Esophagus mucosa (tissue), 1 donor: ENCODE measurements at regions not wholly inside any gene's neighbourhood (a gene's known extent, or its start where the extent isn't known, plus 50 kb on each side); places are given as distances from the start of the nearest gene placed in this dataset.

ENCODE experiments used
- ATAC-seq: fragments of 200-7000 bp; cut with Tn5 transposase; one replicate; pipeline ENCODE4 v1.9.1; 2020
- donor health status: DM: yes; HTN: yes; CAD: no.

GRCh38 chr1:221439008-221439746, 302.7 kb downstream of the DUSP10 start:
- ATAC-seq: peak; percentile 88

DNA sequence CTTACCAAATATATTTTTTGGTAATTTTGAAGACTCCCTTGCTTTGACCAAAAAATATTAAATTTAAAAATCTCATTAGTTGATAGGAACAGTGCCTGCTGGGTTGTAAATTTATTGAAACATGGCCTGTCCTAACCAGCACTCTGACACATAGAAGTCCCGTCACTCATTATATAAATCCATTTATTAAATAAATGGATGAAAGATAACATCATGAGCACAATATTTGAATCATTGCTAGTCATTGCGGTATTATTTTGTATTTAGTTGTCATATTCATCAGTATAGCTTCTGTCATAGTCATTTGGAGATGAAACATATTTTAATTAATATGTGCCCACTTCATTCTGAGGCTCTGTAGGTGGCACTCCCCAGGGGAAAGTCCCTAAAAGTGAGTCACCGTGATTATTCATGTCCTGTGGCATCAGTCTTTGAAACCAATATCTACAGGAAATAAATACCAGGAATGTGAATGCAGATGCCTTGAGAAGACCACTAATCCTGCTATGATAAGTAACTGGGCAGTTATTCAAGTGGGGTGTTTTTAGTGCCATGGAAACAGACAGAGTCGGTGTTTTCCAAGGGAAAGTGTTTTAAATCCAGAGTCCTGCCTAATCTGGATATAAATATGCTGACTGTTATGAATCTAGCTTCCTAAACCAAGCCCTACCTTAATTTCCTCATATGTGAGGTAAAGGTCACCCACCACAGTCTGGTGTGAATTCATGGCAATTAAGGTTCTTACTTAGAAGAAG, 302.0 kb downstream of the DUSP10 start:
- peak; percentile 76 for ATAC-seq

DNA sequence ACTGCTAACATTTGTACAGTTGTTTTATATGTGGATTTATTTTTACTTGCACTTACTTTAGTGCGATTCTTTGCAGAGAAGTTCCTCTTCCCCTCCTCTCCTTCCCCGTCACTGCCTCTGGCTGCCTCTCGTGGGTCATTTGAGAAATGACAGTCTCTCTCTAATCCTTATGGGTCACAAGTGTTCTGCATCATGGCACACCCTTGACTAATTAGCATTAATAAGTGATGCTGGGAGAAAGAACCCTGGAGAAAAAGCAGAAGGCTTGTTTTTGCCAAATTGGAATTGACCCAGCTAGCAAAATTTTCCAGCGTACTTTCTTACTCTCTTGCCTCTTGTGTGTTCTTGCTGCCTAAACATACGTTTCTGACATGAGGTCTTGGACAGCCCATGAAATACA, 301.2 kb downstream of the DUSP10 start:
- peak; percentile 30 for ATAC-seq

- no peak for ATAC-seq
Observed at GRCh38 chr1:221442056-221442455, 299.8 kb downstream of the DUSP10 start.

GRCh38 chr1:221444346-221444745, 297.5 kb downstream of the DUSP10 start:
- ATAC-seq: no peak

- no peak for ATAC-seq
Observed at GRCh38 chr1:221448585-221449175, 293.2 kb downstream of the DUSP10 start.

DNA sequence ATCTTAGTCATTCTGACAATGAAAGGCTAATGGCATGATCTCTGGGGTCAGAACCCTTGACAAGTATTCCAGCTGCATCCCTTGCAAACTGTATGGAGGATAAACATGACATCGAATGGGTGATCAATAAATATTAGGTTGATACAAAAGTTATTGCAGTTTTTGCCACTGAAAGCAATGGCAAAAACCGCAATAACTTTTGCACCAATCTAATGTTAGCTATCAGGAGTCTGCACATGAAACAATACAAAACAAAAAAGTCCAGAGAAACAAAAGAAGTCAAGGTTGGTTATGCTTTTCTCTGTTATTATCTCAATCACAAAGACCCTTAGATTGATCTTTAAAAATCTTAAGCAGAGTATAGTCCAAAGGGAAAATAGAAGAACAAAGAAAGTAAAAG, 292.7 kb downstream of the DUSP10 start:
- ATAC-seq: no peak

DNA sequence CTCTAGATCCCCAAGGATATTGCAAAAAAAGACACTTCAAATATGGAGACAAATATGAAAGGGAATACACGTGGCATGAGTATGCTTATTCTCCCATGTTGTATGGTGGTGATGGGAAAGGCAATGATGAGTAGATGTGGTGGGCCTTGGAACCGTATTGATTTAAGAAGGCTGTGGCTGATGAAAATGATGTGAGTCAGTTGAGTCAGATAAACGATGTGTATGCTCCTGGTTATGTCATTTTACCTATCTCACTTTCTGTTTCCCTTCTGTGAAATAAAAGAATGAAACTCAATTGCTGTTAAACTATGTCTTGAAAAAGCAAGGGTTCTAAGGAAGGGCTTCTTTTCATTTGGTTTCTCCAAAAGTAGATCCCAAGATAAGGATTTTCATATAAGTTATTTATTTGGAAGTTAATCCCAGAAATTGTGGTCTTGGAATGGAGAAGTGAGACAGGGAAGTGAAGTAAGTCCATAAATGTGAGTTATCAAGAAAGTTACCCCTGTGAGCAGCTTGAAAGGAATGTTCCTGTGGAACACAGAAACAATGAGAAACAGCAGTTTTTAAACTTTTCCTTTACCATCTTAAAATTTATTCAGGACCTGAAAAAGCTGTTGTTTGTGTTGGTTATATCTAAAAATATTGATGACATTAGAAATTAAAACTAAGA, 292.0 kb downstream of the DUSP10 start:
- no peak for ATAC-seq

DNA sequence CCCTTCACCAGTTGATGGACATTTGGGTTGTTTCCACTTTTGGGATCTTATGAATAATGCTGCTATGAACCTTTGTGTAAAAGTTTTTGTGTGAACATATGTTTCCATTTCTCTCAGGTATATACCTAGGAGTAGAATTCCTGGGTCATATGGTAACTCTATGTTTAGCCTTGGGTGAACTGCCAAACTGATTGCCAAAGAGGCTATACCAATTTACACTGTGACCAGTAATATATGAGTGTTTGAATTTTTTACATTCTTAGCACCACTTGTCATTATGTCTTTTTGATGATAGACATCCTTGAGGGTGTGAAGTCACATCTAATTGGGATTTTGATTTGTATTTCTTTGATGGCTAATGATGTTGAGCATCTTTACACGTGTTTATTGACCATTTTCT, 290.1 kb downstream of the DUSP10 start:
- no peak for ATAC-seq

DNA sequence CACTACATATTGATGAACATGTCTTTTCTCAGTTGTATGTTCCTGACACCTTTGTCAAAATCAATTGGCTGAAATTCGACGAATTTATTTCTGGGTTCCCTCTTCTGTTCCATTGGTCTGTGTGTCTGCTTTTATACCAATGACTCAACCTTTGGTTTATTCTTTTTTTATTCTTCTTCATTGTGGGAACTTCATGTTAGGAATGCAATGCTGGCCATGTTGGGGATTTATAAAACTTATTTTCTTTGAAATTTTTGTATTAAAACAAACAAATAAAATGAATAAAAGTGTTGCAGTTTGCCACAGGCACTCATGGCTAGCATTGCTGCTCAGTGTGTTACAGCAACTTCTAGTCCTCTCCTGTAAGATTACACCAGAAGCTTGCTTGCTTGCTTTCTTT, 287.8 kb downstream of the DUSP10 start:
- no peak for ATAC-seq

- no peak for ATAC-seq
Observed at GRCh38 chr1:221456918-221457317, 285.0 kb downstream of the DUSP10 start.

GRCh38 chr1:221457685-221458446, 284.0 kb downstream of the DUSP10 start:
- no peak for ATAC-seq

GRCh38 chr1:221458447-221459156, 283.3 kb downstream of the DUSP10 start:
- ATAC-seq: no peak

GRCh38 chr1:221459558-221459957, 282.3 kb downstream of the DUSP10 start:
- no peak for ATAC-seq

- no peak for ATAC-seq
Observed at GRCh38 chr1:221462345-221462744, 279.5 kb downstream of the DUSP10 start.

DNA sequence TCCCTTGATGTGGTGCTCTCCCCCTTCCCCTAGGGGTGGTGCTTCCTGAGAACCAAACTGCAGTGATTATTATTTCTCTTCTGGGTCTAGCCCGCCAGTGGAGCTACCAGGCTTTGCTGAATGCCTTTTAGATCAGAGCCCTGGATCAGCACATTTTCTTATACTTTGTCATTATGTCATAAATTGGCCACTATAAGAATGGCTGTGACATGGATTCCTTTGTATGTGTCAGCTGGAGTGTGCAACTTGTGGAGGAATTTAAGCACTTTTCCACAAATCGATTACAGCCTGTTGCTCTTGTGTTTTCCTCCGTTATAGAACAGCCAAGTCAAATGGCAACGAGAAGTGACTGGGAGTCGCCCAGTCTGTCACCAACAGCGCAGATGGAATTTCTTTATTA, 273.3 kb downstream of the DUSP10 start:
- ATAC-seq: no peak

DNA sequence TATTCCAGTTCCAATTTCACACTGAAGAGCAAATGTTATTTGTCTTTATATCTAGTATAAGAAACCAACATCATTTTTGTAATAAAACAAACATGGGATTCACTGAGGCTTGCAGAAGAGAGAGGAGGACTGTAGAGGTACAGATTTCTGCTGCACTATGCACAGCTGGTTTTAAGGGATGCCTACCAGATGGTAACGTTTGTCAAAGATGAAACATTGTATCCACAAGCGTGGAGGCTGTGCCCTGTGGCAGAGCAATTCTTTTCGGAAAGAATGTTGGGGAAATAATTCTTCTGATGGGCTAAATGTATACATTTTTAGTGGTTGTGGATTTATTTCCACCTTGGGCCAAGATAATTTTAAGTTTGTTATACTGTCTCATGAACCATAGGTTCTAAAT, 272.4 kb downstream of the DUSP10 start:
- ATAC-seq: no peak

DNA sequence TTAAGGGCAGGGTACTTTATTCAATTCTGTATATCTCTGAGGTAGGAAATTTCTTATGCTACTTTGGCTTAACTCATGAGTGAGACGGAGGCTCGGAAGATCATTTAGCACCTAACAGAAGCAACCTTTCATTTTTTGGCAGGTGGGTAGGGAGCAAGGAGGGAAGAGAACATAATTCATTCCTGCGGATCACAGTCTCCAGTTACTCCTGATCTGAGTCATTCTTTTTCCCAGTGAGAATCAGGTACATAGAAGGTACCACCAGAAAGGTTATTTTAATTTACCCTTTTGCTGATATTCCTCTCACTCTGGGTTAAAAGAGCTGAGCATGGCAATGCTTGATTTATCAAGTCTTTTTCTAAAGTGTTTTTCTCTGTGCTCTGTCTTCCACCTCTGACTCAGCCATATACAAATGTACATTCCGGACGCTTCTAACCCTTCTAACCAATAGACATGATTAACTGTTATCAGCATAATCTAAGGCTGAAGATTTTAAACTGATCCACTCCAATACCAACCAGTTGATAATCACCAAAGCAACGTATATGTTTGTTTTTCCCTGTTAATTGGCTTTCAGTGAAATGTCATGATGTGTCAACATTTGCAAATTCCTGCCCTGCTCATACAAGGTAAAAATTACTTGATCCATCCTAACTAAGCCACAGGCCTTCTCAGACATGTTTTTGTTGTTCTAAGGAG, 271.7 kb downstream of the DUSP10 start:
- no peak for ATAC-seq

GRCh38 chr1:221473411-221473810, 268.5 kb downstream of the DUSP10 start:
- no peak for ATAC-seq

- no peak for ATAC-seq
Observed at GRCh38 chr1:221477252-221477651, 264.6 kb downstream of the DUSP10 start.
